ENCODE measurements at regions not wholly inside any gene's neighbourhood (a gene's known extent, or its start where the extent isn't known, plus 50 kb on each side); places are given as distances from the start of the nearest gene placed in this dataset.

GRCh38 chr12:13374793-13375192, 178.3 kb downstream of the EMP1 start:
- DNase-seq (ENCODE audit: extremely low spot score, insufficient read length, low read depth) = no peak
- no peak for FAIRE-seq

- no peak for DNase-seq (ENCODE audit: extremely low spot score, insufficient read length, low read depth)
- no peak for FAIRE-seq
These were observed 177.3 kb downstream of the EMP1 start for GRCh38 chr12:13373803-13374202.

- DNase-seq (ENCODE audit: extremely low spot score, insufficient read length, low read depth) (no peak), FAIRE-seq (no peak)
These were observed 176.6 kb downstream of the EMP1 start for GRCh38 chr12:13373131-13373530.

- DNase-seq (ENCODE audit: extremely low spot score, insufficient read length, low read depth) = no peak
- FAIRE-seq = no peak
These were observed 175.9 kb downstream of the EMP1 start for GRCh38 chr12:13372386-13372785.

GRCh38 chr12:13371797-13372196, 175.3 kb downstream of the EMP1 start:
- FAIRE-seq = no peak
- no peak for DNase-seq (ENCODE audit: extremely low spot score, insufficient read length, low read depth)

- no peak for FAIRE-seq
- no peak for DNase-seq (ENCODE audit: extremely low spot score, insufficient read length, low read depth)
These were observed 174.8 kb downstream of the EMP1 start for GRCh38 chr12:13371367-13371766.

- FAIRE-seq (no peak), DNase-seq (ENCODE audit: extremely low spot score, insufficient read length, low read depth) (no peak)
These were observed 173.0 kb downstream of the EMP1 start for GRCh38 chr12:13369474-13370056.

GRCh38 chr12:13368971-13369370, 172.4 kb downstream of the EMP1 start:
- DNase-seq (ENCODE audit: extremely low spot score, insufficient read length, low read depth) (no peak), FAIRE-seq (no peak)

GRCh38 chr12:13368431-13368830, 171.9 kb downstream of the EMP1 start:
- FAIRE-seq (no peak), DNase-seq (ENCODE audit: extremely low spot score, insufficient read length, low read depth) (no peak)

GRCh38 chr12:13367973-13368372, 171.4 kb downstream of the EMP1 start:
- DNase-seq (ENCODE audit: extremely low spot score, insufficient read length, low read depth) (no peak), FAIRE-seq (no peak)

GRCh38 chr12:13365748-13366366, 169.3 kb downstream of the EMP1 start:
- no peak for FAIRE-seq
- no peak for DNase-seq (ENCODE audit: extremely low spot score, insufficient read length, low read depth)

GRCh38 chr12:13362260-13362841, 165.8 kb downstream of the EMP1 start:
- peak; percentile 81 for FAIRE-seq

GRCh38 chr12:13359636-13360035, 163.1 kb downstream of the EMP1 start:
- no peak for DNase-seq (ENCODE audit: extremely low spot score, insufficient read length, low read depth)
- no peak for FAIRE-seq

More at GRCh38 chr12:13362260-13362841, 165.8 kb downstream of the EMP1 start:
- peak; percentile 9 for DNase-seq (ENCODE audit: extremely low spot score, insufficient read length, low read depth)

- no peak for FAIRE-seq
- no peak for DNase-seq (ENCODE audit: extremely low spot score, insufficient read length, low read depth)
These were observed 161.9 kb downstream of the EMP1 start for GRCh38 chr12:13358391-13358905.

- DNase-seq (ENCODE audit: extremely low spot score, insufficient read length, low read depth) (no peak), FAIRE-seq (no peak)
These were observed 154.4 kb downstream of the EMP1 start for GRCh38 chr12:13350946-13351345.

- no peak for FAIRE-seq
- DNase-seq (ENCODE audit: extremely low spot score, insufficient read length, low read depth) = no peak
These were observed 153.9 kb downstream of the EMP1 start for GRCh38 chr12:13350381-13350780.

- FAIRE-seq (no peak), DNase-seq (ENCODE audit: extremely low spot score, insufficient read length, low read depth) (no peak)
These were observed 151.9 kb downstream of the EMP1 start for GRCh38 chr12:13348464-13348863.

- no peak for FAIRE-seq
- DNase-seq (ENCODE audit: extremely low spot score, insufficient read length, low read depth) = no peak
These were observed 150.9 kb downstream of the EMP1 start for GRCh38 chr12:13347241-13348043.

- FAIRE-seq (no peak), DNase-seq (ENCODE audit: extremely low spot score, insufficient read length, low read depth) (no peak)
These were observed 149.2 kb downstream of the EMP1 start for GRCh38 chr12:13345722-13346121.

GRCh38 chr12:13343375-13343774, 146.8 kb downstream of the EMP1 start:
- DNase-seq (ENCODE audit: extremely low spot score, insufficient read length, low read depth) = no peak
- FAIRE-seq = no peak

- FAIRE-seq = no peak
- no peak for DNase-seq (ENCODE audit: extremely low spot score, insufficient read length, low read depth)
These were observed 146.4 kb downstream of the EMP1 start for GRCh38 chr12:13342971-13343370.

All from GM18507 (cell line).